ENCODE measurements at regions not wholly inside any gene's neighbourhood (a gene's known extent, or its start where the extent isn't known, plus 50 kb on each side); places are given as distances from the start of the nearest gene placed in this dataset.
"Not testable (repeated sequence)": the region's sequence is repeated elsewhere in the genome, so short reads cannot be mapped to it uniquely, and the experiment has no call there.

DNA sequence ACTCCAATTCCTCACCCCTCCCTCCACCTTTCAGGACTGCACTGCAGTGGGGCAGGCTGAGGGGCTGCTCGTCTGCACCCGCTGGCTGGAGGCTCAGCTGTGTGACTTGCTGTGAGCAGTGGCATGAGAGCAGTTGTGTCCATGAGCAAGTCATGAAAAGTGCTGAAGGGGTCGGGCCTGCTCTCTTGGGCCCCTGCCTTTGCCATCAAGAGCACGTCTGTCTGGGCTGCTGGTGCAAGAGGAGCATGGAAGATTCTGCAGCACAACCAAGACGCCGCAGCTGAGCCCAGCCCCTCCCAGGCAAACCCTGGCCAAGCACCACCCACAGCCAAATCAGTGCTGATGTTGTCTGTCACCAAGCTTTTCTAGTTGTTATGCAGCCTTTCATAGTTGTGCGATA, 284.3 kb downstream of the TCERG1L start:
- DNase-seq, result no peak

DNA sequence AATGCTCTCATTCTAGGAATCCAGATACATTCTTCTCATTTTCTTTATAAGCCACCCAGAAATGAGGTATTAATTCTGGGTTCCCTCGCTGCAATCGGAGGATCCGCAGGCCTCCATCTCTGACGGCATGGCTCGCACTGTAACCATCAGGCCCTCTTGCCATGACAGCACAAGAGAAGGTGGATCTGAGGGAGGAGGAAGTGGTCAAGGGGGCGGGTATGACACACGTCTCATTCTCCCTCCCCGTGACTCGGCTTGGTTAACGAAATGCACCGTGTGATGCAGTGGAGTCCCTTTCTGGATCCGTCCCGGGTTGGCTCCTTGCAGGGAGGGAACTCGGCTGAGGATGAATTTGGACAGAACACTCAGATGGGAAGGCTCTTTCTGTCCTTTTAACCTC, 280.2 kb downstream of the TCERG1L start:
- no peak for DNase-seq

DNA sequence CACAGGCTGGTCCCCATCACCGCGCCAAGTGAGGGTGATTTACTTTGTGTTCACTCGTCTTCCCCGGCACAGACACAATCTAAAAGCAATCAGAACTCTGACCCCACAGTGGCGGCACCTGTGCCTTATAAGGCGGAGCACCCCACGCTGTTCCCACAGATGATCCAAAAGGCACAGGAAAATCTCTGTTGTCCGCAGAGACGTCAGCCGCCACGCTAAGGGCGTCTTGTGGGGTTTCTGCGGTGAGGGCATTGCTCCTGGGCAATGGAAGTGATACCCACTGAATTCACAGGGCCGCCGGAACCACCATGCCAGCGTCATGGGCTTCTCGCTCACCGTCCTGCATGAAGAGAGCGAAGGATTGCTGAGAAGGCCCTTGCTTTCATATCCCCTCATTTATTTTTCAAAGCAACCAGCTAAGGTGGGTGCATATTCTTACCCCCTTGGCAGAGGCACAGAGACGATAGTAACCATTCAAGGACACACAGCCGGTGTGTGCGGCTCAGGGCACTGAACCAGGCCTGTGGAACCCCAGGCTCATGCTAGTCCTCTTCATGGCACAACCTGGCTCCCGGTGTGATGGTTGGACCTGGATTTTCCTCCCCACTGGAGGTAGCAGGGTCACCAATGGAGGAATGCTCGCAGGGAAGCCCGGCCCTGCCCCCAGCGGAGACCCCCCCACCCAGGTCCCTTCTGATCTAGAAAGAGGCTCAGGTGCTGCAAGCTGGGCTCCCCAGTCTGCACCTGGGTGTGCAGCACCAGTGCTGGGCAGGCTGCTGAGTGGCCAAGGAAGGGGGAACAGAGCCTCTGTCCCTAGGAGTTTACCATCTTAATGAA, 279.0 kb downstream of the TCERG1L start:
- DNase-seq, result no peak

DNA sequence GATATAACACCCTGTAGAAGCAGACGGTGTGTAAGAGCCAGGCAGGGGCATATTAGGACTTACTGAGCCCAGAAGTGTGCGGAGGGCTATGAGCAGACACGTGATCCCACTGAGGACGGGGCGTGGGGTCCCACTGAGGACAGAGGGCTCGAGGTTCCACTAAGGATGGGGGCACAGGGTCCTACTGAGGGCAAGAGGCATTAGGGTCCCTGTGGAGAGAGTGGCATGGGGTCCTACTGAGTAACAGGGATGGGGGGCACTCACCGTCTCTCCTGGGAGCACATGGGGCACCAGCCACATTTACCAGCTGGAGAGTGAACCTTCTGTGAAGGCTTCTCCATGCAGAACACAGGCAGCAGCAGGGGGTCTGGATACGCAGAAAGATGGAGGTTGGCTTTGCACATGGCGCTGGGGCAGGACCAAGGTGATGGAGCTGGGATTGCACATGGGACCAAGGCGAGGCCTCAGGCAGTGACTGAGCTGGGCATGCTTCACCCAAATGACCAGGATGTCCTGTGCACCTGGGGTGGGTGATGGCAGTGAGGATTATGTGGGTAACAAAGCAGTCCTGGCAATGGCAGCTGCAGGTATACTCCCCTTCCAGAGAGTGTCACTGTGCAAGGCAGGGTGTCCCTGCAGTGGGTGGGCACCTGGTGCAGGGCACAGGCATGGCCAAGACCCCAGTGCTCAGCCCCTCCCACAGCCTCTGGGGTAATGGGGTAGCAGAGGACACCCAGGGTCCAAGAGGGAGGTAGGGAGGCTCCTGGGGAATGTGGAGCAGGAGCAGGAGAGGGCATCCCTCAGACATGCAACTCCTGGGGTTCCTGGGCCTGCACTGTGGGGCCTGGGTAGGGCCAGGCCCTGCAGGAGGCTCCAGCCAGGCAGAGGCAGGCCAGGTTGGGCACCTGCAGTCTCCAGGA, 278.1 kb downstream of the TCERG1L start:
- no peak for DNase-seq

DNA sequence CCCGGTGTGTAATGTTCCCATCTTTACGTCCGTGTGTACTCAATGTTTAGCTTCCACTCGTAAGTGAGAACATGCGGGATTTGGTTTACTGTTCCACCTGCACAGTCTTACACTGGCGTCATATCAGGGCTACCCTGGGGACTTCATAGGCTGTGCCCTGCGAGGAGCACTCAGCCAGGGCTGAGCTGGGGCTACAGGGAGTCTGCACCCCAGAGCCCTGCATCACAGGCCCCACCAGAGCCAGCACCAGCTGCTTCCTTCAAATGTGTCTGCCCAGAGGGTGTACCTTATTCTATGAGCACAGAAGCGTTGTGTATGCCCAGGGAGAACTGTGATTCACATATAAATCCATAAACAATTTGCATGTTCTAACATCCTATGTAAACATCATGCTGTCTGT, 277.1 kb downstream of the TCERG1L start:
- no peak for DNase-seq

DNA sequence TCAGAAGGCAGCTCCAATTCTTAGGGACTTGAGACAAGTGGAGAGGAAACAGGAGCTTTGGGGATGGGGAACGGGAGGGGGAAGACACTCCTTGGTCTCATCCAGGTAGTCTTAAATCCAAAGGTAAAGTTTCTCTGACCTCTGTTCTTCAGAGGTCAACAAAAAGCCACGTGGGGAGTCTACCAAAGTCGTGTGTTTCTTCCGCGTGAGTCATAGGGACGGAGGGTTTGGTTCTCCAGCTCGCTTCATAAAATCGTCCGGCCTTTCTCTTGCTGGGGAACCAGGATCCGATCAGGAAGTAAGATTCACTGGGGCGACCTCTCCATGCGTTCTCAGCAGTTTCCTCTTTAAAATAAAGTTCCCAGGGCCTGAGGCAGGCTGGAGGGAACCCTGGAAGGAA, 275.7 kb downstream of the TCERG1L start:
- DNase-seq, result no peak

DNA sequence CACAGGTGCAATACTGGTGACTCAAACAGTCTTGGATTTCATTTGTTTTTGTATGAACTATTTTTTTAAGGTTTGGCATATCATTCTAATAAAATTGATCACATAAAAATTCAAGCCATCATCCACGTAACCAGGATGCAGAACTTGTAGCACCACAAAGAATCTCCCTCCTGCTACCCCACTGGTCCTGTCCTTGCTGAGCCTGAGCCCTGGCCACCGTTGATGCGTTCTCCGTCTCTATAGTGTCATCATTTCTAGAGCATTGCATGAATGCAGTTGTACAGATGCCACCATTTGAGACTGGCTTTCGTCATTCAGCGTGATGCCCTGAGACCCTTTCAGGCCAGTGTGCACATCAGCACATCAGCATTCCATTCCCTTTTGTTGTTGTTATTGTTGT, 273.5 kb downstream of the TCERG1L start:
- DNase-seq, result no peak

DNA sequence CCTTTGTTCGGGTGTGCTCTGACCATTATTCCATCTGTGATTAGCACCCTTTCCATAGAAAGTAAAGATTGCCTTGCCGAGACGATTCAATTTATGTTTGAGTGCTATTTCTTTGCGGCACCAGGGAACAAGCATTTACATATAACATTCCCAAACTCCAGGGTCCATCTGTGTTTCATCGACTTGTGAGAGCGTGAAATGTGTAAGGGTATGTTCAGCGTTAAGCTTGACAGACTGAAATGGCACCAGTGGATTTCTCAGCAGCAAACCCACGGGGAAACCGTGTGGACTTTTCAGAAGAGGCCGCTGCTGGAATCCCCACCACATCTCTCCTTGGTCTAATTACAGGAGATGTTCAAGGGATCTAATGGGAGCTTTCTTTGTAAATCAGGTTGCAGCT, 270.5 kb downstream of the TCERG1L start:
- no peak for DNase-seq

DNA sequence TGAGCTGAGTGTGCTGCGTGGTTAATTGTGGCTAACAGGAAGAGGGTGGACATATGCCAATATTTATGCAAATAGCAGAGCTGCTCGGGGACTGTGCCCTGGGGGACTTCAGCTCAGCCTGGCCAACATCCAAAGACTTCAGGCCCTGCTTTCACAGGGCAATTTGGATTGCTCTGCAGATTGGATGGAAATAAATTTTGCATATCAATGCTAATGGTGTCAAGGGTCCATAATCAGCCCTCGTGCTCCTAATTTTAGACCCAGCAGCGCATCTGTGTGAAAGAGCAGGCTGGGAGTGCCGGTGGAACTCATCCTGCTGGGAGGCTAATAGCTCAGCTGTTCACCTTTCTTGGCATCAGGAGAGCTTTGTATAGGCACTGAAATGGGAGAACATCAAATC, 270.1 kb downstream of the TCERG1L start:
- peak in 6 of 58 donors; percentile 3 to 33 (median 17) for DNase-seq

DNA sequence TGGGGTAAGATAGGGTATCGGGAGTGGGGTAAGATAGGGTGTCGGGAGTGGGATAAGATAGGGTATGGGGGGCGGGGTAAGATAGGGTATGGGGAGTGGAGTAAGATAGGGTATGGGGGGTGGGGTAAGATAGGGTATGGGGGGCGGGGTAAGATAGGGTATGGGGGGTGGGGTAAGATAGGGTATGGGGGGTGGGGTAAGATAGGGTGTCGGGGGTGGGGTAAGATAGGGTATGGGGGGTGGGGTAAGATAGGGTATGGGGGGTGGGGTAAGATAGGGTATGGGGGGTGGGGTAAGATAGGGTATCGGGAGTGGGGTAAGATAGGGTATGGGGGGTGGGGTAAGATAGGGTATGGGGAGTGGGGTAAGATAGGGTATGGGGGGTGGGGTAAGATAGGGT, 269.5 kb downstream of the TCERG1L start:
- DNase-seq, result not testable (repeated sequence)
